Endothelial cell of umbilical vein (primary cell): ENCODE measurements at regions not wholly inside any gene's neighbourhood (a gene's known extent, or its start where the extent isn't known, plus 50 kb on each side); places are given as distances from the start of the nearest gene placed in this dataset.

Experiments
- CTCF ChIP-seq, 2 donors: IDR thresholded peaks; 1 replicate in 1 of 2; 2 replicates in 1 of 2; pipeline ENCODE4 v1.5.1; 2011; ENCODE audit warnings: low read length in 2 of 2, mild to moderate bottlenecking in 2 of 2, moderate library complexity in 2 of 2, control low read depth in 1 of 2, inconsistent platforms in 1 of 2, low read depth in 1 of 2; ENCODE audit not compliant: insufficient read depth in 1 of 2; ENCODE audit errors: extremely low read depth in 1 of 2
- JUN ChIP-seq: IDR thresholded peaks from 2 replicates; pipeline ENCODE4 v1.6.1; 2011; ENCODE audit warnings: borderline replicate concordance, low read depth; ENCODE audit not compliant: insufficient read length, insufficient read depth
- POLR2A ChIP-seq: IDR thresholded peaks from 2 replicates; pipeline ENCODE4 v1.6.1; 2012; ENCODE audit warnings: low read depth, mild to moderate bottlenecking, control low read depth, low read length

DNA sequence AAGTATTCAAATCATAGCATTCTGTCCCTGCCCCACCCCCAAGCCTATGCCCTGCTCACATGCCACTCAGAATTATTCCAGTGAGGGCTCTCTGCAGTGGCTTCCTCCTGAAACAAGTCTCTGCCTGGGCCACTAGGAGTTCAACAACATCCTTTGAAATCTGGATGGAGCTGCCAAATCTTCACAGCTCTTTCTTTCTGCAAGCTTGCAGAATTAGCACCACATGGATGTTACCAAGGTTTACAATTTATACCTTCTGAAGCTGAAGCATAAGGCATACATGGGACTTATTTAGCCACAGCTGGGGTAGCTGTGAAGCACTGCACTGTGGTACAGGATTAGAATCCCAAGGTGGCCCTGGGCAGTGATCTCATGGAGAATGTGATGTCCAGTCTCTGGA lies 577.5 kb downstream of the CD109 start:
- TF ChIP-seq POLR2A (no peak), CTCF (IDR thresholded peaks at IDR 0.05; ENCODE audit: extremely low read depth in 1 of 2, insufficient read depth in 1 of 2, low read depth in 1 of 2, low read length in 2 of 2) (no peak), JUN (no peak)
